ENCODE measurements at regions not wholly inside any gene's neighbourhood (a gene's known extent, or its start where the extent isn't known, plus 50 kb on each side); places are given as distances from the start of the nearest gene placed in this dataset.

DNA sequence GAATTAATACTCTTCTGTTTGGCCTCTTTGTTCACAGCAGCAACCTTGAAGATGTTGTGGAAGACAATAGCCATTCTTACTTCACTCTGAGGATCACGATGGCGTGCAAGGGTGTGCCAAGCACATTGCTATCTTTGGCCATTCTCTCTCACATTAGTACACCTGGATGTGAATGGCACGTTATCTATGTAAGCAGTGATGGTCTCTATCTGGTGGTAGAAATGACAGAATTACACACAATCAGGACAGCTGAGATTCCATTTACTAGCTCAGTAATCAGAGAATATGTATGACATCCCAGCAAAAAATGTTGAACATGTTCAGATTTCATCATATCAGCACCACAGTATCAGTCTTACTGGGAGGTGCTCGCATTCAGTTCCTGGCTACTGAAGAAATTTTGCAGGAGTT lies 116.2 kb downstream of the LCA5 start:
- 85 to 91% methylated on average over 4 of the region's 4 CpGs for WGBS, 2 donors
- H3K4me1 ChIP-seq = peaks cover 6% of the 10 kb centered on the region
- ATAC-seq (no peak), DNase-seq (no peak)
- no peaks in the 10 kb centered on the region for H3K36me3 ChIP-seq (replicated peaks in 1 of 2; ENCODE audit: insufficient read depth in 1 of 2, low read depth in 2 of 2)
- intact Hi-C loops (cut with DNase I) = no loop called here
- H3K27me3 ChIP-seq = no peaks in the 10 kb centered on the region
- TF ChIP-seq POLR2A (IDR thresholded peaks at IDR 0.05) = no peak
- H3K9me3 ChIP-seq = no peaks in the 10 kb centered on the region
- H3K27ac ChIP-seq = no peak overlapping the region
- no peak overlapping the region for H3K4me3 ChIP-seq

DNA sequence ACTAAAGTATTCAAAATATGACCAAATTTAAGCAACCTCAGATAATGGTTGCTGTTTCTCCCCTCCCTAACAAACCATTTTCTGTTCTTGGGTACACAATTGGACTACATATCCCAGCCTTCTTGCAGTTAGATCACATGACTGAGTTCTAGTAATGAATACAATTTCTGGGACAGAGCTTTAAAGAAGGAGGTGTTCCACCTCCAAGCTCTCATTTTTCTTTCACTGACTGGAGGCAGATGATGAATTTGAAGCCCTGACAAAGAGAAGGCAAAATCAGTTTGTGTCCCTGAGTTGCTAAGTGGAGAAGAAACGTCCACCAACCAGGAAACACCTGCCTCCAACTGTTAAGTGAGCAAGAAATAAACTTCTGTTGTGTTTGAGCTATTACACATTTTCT lies 117.2 kb downstream of the LCA5 start:
- Histone ChIP-seq H3K36me3 (replicated peaks in 1 of 2; ENCODE audit: insufficient read depth in 1 of 2, low read depth in 2 of 2) (no peaks in the 10 kb centered on the region), H3K9me3 (no peaks in the 10 kb centered on the region), H3K27ac (peak overlapping the region in 1 of 4 donors; percentile 17), H3K4me3 (no peak overlapping the region), H3K27me3 (no peaks in the 10 kb centered on the region), H3K4me1 (peaks cover 6% of the 10 kb centered on the region)
- no peak for DNase-seq
- intact Hi-C loops (cut with DNase I) = no loop called here
- WGBS, 2 donors = 15 to 25% methylated on average over 1 of the region's 1 CpG
- TF ChIP-seq, protein P1, sequence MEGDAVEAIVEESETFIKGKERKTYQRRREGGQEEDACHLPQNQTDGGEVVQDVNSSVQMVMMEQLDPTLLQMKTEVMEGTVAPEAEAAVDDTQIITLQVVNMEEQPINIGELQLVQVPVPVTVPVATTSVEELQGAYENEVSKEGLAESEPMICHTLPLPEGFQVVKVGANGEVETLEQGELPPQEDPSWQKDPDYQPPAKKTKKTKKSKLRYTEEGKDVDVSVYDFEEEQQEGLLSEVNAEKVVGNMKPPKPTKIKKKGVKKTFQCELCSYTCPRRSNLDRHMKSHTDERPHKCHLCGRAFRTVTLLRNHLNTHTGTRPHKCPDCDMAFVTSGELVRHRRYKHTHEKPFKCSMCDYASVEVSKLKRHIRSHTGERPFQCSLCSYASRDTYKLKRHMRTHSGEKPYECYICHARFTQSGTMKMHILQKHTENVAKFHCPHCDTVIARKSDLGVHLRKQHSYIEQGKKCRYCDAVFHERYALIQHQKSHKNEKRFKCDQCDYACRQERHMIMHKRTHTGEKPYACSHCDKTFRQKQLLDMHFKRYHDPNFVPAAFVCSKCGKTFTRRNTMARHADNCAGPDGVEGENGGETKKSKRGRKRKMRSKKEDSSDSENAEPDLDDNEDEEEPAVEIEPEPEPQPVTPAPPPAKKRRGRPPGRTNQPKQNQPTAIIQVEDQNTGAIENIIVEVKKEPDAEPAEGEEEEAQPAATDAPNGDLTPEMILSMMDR (IDR thresholded peaks at IDR 0.05) = no peak
- TF ChIP-seq POLR2A (IDR thresholded peaks at IDR 0.05) = no peak
- peak; percentile 54 for ATAC-seq

- no peak for TF ChIP-seq POLR2A (IDR thresholded peaks at IDR 0.05)
- TF ChIP-seq, protein P1 (IDR thresholded peaks at IDR 0.05) = no peak
- DNase-seq (no peak), ATAC-seq (no peak)
- 27 to 28% methylated on average over 2 of the region's 2 CpGs for WGBS, 2 donors
- no peak overlapping the region for H3K4me3 ChIP-seq
- H3K27me3 ChIP-seq = no peaks in the 10 kb centered on the region
- no peaks in the 10 kb centered on the region for H3K9me3 ChIP-seq
- intact Hi-C loops (cut with DNase I) = no loop called here
- no peak overlapping the region for H3K27ac ChIP-seq
- no peaks in the 10 kb centered on the region for H3K36me3 ChIP-seq (replicated peaks in 1 of 2; ENCODE audit: insufficient read depth in 1 of 2, low read depth in 2 of 2)
- peaks cover 2% of the 10 kb centered on the region for H3K4me1 ChIP-seq
Measured at GRCh38 chr6:79416931-79417330, 120.3 kb downstream of the LCA5 start.

DNA sequence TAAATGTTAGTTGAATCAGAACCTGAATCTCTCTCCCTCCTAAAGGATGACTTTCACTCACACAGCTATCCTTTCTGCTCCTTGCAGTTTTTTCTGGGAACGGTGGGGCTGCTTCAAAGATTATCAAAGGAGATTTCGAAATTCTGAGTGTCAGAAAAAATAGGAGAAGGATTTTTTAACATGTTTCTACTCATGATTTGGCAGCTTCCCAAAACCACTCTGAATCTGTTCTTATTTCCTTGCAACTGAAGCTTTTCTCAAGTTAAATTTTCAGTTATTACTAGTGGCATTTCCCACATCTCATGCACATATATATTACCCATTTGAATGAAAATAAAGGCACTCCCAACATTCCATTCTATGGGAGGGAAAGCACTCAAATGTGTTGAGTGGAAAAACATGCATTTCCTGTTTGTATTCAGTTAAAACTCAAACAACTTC lies 123.6 kb downstream of the LCA5 start:
- no peak for DNase-seq
- Histone ChIP-seq H3K36me3 (replicated peaks in 1 of 2; ENCODE audit: insufficient read depth in 1 of 2, low read depth in 2 of 2) (no peaks in the 10 kb centered on the region), H3K4me1 (no peaks in the 10 kb centered on the region), H3K9me3 (no peaks in the 10 kb centered on the region), H3K27me3 (no peaks in the 10 kb centered on the region), H3K27ac (no peak overlapping the region), H3K4me3 (no peak overlapping the region)
- WGBS, 2 donors = 19 to 22% methylated on average over 2 of the region's 2 CpGs
- ATAC-seq = no peak
- intact Hi-C loops (cut with DNase I) = no loop called here
- TF ChIP-seq POLR2A (IDR thresholded peaks at IDR 0.05) = no peak
- TF ChIP-seq, protein P1 (IDR thresholded peaks at IDR 0.05) = no peak

GRCh38 chr6:79410806-79411205 lies 126.4 kb downstream of the LCA5 start:
- Histone ChIP-seq H3K36me3 (replicated peaks in 1 of 2; ENCODE audit: insufficient read depth in 1 of 2, low read depth in 2 of 2) (no peaks in the 10 kb centered on the region), H3K9me3 (no peaks in the 10 kb centered on the region), H3K27me3 (no peaks in the 10 kb centered on the region), H3K27ac (no peak overlapping the region), H3K4me3 (no peak overlapping the region), H3K4me1 (no peaks in the 10 kb centered on the region)
- ATAC-seq = no peak
- DNase-seq = no peak
- intact Hi-C loops (cut with DNase I) = no loop called here
- TF ChIP-seq, protein P1 (IDR thresholded peaks at IDR 0.05) = no peak
- no peak for TF ChIP-seq POLR2A (IDR thresholded peaks at IDR 0.05)
- 68 to 83% methylated on average over 2 of the region's 2 CpGs for WGBS, 2 donors
